ENCODE measurements at regions not wholly inside any gene's neighbourhood (a gene's known extent, or its start where the extent isn't known, plus 50 kb on each side); places are given as distances from the start of the nearest gene placed in this dataset.
A peak's percentile ranks its signal among the peaks of the same experiment; 100 is the strongest.

GRCh38 chr12:111230649-111231048 lies 138.2 kb downstream of the PHETA1 start:
- no peaks in the 10 kb centered on the region for H3K4me1 ChIP-seq
- POLR2A ChIA-PET = no interaction called here
- ATAC-seq = no peak
- H3K27ac ChIP-seq = no peak overlapping the region
- FAIRE-seq = no peak
- no peak for DNase-seq (ENCODE audit: low read depth in 1 of 2, low spot score in 1 of 2)
- 32% methylated on average over 3 of the region's 3 CpGs for WGBS (ENCODE audit: missing lambda C conversion rate)
- no peak overlapping the region for H3K4me2 ChIP-seq
- H3K9me3 ChIP-seq = no peaks in the 10 kb centered on the region
- H3K4me3 ChIP-seq = no peak overlapping the region
- no peak for TF ChIP-seq HOXA7 (CRISPR knock-in tag; IDR thresholded peaks at IDR 0.05)
- TF ChIP-seq REST (IDR thresholded peaks at IDR 0.05) = no peak
- CTCF ChIA-PET = interaction anchor here (1.2 kb wide), 1 partner anchor 69 kb away, joined by 4 read pairs; no protein-coding TSS in a partner anchor

GRCh38 chr12:111228916-111229666 lies 139.8 kb downstream of the PHETA1 start:
- TF ChIP-seq RCOR1 (IDR thresholded peaks at IDR 0.05; ENCODE audit: low read depth, low read length) = no peak
- TF ChIP-seq ATOH8 (CRISPR knock-in tag; IDR thresholded peaks at IDR 0.05; ENCODE audit: low read depth) = no peak
- TF ChIP-seq HDAC2 (IDR thresholded peaks at IDR 0.05) = no peak
- no peak for TF ChIP-seq ZFP36 (IDR thresholded peaks at IDR 0.05; ENCODE audit: borderline replicate concordance, partially characterized antibody)
- no peak for TF ChIP-seq BCL3 (IDR thresholded peaks at IDR 0.05)
- no peak for TF ChIP-seq SREBF2 (IDR thresholded peaks at IDR 0.05)
- DNase-seq (ENCODE audit: low read depth in 1 of 2, low spot score in 1 of 2) = no peak
- Histone ChIP-seq H3K4me1 (no peaks in the 10 kb centered on the region), H3K9me3 (no peaks in the 10 kb centered on the region), H3K27ac (no peak overlapping the region), H3K4me3 (no peak overlapping the region), H3K4me2 (no peak overlapping the region)
- WGBS (ENCODE audit: missing lambda C conversion rate) = 69% methylated on average over 5 of the region's 5 CpGs
- ChIA-PET CTCF (interaction anchor here (0.7 kb wide), 1 partner anchor 10 kb away, joined by 3 read pairs; no protein-coding TSS in a partner anchor), POLR2A (no interaction called here)
- ATAC-seq = no peak
- no peak for FAIRE-seq

GRCh38 chr12:111227476-111228420 lies 141.1 kb downstream of the PHETA1 start:
- ChIA-PET CTCF (interaction anchor here (1.5 kb wide), 1 partner anchor 204 kb away, joined by 4 read pairs; no protein-coding TSS in a partner anchor), POLR2A (no interaction called here)
- ATAC-seq = peak; percentile 37 to 41; a peak in 3 of 6 replicates
- peak; percentile 25; the same call in 1 of the 2 replicates for TF ChIP-seq SREBF2 (IDR thresholded peaks at IDR 0.05)
- no peak for TF ChIP-seq JUNB (IDR thresholded peaks at IDR 0.05)
- TF ChIP-seq HMGXB4 (CRISPR knock-in tag; IDR thresholded peaks at IDR 0.05; ENCODE audit: borderline replicate concordance) = no peak
- H3K4me1 ChIP-seq = no peaks in the 10 kb centered on the region
- H3K4me2 ChIP-seq = no peak overlapping the region
- H3K9me3 ChIP-seq = no peaks in the 10 kb centered on the region
- no peak overlapping the region for H3K4me3 ChIP-seq
- no peak for FAIRE-seq
- 54% methylated on average over 10 of the region's 10 CpGs for WGBS (ENCODE audit: missing lambda C conversion rate)
- DNase-seq (ENCODE audit: low read depth in 1 of 2, low spot score in 1 of 2) = peak in 1 of 2 experiments; percentile 25
- no peak overlapping the region for H3K27ac ChIP-seq

Data from A549 (cell line).